SKM-1 treated with dmso at 0.1 percent for 144 hours (cell line): ENCODE measurements at regions not wholly inside any gene's neighbourhood (a gene's known extent, or its start where the extent isn't known, plus 50 kb on each side); places are given as distances from the start of the nearest gene placed in this dataset.
"Not testable (repeated sequence)": the region's sequence is repeated elsewhere in the genome, so short reads cannot be mapped to it uniquely, and the experiment has no call there.

ENCODE experiments used
- DNase-seq: peaks from one replicate; lab custom pipeline; 2025; ENCODE audit not compliant: unreplicated experiment; lab: John Stamatoyannopoulos, UW

DNA sequence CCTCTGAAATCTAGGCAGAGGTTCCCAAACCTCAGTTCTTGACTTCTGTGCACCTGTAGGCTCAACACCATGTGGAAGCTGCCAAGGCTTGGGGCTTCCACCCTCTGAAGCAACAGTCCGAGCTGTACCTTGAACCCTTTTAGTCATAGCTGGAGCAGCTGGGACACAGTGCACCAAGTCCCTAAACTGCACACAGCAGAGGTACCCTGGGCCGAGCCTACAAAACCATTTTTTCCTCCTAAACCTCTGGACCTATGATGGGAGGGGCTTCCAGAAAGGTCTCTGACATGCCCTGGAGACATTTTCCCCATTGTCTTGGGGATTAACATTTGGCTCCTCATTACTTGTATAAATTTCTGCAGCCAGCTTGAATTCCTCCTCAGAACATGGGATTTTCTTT, 168.8 kb downstream of the TLE3 start:
- DNase-seq, result not testable (repeated sequence)

DNA sequence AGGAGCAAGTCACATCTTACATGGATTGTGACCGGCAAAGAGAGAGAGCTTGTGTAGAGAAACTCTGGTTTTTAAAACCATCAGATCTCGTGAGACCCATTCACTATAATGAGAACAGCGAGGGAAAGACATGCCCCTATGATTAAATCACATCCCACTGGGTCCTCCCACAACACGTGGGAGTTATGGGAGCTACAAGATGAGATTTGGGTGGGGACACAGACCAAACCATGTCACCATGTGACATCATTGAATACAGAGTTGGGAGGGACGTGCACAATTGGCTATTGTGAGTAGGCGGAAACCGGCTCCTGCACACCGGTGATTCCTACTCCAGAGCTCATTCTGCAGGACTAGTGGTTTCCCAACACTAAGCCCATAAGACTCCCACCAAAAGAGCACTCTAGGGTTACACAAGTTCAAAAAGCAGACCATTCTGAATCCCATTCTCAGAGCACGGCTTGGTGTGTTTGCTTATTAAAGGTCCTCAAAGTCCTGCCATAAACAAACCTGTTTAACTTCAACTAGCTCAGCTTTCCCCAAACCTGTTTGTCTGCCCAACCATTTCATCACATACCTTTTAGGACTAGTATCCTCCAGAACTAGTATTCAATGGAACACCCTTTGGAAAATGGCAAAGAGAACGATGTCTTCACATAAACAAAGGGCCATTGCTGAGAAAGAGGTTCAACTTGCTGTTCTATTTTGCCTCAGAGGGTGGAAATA, 167.6 kb downstream of the TLE3 start:
- DNase-seq, result no peak

DNA sequence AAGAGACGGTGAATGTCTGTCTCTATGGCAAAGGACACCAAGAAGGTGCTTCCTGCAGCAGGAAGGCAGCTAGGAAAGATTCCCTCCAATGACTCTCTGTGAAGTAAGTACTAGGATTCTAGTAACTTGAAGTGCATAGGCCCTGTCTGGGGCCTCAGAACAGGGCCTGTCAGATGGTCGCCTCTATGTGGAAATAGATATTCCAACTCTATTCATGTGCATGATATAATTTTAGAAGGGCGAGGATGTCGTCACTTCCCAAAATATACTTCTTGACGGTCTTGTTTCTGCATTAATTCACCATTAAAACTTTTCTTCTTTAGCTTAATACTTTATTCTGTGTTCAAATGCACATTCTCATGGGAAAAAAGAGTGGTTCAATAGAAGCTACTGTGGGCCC, 167.0 kb downstream of the TLE3 start:
- no peak for DNase-seq

DNA sequence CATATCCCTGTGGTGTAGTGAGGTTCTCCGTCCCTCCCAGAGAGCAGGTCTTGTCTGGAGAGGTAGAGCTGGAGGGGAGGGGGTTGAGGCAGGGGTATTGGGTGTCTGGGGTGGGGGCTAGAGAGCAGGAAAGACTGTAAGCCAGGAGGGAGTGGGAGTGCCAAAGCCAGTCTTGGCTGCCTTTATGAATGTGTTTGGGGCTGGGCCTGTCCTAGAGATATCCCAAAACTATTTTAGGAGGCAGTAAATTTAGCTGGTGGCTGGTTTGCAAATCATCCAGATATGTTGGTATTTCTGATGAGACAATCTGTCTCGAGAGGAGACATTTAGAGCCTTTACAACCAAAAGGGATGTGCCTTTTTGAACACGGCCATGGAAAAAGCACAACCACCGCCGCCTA, 166.6 kb downstream of the TLE3 start:
- DNase-seq, result no peak

DNA sequence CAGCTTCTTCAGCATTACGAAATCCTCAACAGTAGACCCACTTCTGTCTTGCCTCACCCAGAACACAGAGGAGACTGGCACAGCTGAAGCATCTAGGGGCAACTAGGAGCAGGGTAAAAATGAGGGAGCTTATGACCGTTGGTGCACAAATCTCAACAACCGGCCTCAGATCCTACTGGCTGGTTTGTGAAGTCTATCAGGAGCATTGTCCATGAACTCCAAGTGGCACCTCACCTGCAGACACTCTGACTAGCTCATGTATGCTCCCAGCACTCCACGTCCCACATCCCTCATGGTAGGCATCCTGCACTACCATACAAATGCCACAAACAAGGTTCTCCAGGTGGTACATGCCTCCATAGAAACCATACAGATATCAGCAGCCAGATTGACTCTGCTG, 163.1 kb downstream of the TLE3 start:
- no peak for DNase-seq

DNA sequence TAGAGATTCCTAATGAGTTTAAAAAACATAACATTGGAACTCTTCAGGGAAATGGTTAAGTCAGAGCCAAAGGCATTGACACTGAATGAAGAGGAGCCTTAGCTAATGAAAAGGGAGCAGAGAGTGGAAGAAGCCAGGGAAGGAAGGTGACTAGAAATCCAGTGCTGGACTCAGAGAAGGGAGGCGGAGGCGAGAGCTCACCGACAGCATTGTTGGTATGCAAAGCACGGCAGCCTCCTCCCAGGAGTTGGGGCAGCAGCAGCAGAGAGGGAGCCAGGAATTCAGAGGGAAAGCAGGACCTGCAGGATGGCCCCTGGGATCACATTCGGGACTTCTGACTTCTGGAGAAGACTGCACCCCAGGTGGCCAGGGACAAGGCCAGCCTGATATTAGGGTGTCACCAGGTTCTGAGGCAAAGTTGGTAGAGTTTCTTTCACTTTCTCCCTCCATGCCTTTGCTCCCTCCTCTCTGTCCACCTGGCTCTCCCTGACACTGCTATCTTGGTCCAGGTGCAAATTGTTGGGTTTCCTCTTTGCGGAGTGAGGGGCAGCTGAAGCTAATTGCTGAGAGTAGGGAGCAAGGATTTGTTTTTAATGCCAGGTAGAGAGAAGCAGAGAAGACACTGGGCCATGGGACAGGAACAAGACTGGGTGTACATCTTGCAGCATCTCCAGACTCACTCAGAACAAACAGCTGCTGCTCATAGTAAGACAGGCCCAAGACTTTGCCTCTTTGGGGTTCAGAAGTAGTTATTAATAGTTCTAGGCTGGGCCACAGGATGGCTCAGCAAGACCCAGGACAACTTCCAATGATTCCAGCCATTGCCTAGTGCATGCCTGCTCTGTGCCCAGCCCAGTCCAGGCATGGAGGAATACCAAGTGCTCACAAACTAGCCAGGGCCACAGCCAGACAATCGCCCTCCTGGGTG, 157.9 kb downstream of the TLE3 start:
- no peak for DNase-seq

DNA sequence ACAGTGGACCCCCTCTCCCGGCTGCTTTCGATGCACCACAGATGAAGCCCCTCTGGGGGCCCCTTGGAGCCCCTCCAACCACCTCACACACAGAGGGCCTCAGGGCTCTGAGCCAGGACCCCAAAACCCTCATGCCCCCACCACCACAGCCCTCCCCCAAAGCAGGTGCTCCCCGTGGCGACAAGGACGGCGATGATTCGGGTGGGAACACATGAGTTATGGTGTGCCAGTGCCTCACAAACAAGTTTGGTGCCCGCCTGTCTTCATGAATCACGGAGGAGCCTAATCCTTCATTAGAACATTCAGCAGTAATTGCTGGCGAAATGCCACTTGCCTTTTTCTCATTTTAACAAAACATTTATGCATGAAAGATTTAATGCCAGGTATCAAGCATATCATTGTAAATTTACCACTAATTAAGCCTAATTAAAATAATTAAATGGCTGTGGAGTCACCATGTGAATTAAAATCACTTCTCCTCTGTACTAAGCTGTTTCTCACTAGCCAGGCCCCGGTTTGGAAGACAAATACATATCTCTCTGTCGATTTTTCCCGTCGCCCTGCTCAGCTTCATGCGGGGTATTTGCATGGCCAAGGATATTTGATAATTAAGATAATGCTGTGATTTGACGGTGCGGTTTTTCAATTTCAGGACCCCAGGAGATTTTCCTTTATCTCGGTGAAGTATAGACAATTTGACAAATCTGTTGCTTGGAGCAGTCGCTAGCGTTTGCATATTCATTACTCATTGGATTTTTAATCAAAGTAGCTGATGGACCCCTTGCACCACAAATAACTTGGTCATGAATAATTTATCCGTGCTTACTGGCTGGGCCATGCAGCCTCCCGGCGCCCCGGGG, 157.0 kb downstream of the TLE3 start:
- DNase-seq, result no peak

DNA sequence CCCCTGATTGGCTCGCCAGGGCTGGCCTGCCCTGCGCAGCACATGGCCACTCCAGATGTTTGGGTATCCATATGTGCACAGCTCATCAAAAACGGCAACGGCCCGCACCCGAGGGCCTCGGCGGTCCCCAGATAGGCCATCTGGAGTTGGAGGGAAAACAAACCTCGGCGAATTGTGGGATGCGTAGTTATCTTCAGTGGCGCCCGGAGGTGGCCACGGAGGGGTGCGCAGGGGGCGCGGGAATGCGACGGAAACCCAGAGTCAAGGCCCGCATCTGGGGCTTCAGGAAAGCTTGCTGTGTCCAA, 156.5 kb downstream of the TLE3 start:
- no peak for DNase-seq

DNA sequence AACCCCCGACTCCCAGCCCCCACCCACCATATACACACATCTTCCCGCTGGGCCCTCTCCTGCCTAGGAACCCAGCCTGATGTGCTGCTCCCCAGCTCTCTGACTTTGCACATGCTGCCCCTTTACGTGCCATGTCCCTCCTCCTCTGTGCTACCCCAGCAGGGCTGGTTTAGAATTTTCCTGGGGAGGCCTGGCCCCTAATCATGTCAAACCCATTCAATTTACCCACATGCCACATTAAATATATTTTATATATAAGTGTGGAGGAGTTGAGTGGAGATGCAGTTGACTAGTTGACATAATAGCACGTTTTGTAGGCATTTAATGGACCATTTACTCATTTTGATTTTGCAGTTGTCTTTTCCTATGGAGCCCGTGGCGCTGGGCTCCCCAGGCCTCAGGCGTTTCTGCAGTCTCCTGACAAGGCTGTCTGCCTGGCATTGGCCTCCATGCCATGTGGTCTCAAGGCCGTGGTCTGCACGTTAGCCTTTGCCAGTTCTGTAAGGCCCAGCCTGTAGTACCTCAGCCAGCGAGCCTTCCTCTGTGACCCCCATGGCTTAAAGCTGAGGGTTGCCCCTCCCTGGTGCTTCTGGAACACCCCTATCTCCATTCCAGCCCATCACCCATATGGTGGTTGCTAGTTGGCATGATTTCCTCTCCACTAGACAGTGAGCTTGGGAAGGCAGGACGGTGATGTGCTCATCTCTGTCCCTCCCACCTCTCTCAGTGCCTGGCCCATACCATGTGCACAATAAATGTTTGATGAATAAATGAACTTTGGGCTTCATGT, 155.8 kb downstream of the TLE3 start:
- DNase-seq, result no peak

DNA sequence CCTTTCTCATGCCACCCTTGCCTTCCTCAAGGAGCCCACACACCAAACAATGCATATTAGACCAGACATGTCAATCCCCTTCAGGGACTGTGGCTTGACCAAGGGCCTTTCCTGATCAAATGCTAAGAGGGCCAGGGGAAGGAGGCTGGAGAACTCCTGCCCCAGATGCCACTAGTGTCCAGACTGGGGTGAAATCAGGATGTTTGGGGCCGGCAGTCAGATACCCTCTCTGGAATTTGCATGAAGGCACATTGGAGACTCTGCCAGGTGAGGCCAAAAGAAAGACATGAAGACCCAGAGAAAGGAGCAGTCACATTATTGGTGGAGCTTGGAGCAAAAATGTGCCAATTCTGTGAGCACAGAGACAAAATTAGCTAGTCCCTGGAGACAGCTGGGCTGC, 154.1 kb downstream of the TLE3 start:
- no peak for DNase-seq

DNA sequence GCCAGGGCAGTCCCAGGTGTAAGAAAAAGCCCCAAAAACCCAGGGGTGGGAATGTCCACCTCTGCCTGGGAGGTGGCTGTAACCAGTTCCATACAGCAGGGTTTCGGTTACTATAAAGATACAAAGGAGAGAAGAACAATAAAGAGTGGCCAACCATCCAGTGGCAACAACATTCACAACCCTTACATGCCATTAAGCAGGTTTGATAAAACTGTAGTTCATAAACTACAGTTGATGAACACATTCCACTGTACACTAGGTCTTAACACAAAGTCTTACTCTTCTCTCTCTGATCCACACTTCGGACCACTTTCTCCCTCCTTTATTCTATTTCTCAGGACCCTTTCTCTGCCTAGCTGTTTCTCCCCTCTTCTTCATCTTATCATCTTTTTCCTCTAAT, 152.0 kb downstream of the TLE3 start:
- DNase-seq, result no peak

DNA sequence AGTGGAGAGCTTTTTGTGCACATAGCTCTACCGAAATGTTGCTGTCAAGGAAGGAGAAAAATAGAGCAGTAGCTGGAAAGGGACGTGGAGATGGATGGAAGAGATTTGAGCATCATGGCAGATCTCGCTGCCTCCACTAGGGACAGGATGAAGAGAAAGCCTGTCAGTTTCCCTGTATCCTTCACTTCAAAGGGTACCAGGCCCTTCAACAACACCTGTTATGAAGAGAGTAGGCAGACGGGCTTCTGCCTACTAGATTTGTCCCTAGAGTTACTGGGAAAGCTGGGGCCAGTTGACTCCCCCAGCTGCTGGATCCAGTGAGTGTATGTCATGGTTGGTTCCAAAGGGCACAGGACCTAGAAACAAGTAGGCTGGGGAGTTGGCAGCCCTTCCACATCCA, 150.8 kb downstream of the TLE3 start:
- DNase-seq, result no peak

DNA sequence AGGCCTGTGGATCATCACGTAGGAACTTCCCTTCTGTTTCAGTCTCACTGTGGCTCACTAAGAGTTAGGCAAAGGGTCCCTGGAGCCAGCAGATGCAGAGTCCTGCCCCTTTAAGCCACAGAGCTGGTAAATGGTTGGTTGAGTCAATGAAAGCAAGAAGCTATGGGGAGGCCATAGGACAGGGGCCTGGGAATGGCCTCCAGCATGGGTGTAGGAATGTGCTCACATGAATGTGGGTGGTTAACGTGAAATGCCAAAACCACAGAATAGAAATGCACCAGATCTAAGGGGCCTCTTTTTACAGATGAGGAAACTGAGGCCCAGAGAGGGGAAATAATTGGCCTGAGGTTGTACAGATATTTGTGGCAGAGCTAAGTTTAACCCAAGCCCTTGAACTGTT, 150.3 kb downstream of the TLE3 start:
- no peak for DNase-seq

DNA sequence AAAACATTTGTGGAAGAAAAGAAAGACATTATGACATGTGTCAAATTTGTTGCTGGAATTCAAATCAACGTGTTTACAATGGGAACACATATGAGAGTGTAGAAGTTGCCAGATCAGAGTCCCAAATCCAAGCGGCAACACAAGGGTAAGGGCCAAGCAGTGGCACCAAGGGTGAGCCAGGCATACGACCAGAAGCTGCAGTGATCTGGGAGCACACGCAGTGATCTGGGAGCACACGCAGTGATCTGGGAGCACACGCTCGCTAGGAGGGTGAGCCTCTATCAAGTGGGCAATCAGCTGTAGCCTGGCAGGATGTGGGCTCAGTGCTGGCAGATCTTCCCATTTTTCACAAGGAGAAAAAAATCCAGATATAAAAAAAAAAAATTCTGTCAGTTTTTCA, 148.2 kb downstream of the TLE3 start:
- no peak for DNase-seq

DNA sequence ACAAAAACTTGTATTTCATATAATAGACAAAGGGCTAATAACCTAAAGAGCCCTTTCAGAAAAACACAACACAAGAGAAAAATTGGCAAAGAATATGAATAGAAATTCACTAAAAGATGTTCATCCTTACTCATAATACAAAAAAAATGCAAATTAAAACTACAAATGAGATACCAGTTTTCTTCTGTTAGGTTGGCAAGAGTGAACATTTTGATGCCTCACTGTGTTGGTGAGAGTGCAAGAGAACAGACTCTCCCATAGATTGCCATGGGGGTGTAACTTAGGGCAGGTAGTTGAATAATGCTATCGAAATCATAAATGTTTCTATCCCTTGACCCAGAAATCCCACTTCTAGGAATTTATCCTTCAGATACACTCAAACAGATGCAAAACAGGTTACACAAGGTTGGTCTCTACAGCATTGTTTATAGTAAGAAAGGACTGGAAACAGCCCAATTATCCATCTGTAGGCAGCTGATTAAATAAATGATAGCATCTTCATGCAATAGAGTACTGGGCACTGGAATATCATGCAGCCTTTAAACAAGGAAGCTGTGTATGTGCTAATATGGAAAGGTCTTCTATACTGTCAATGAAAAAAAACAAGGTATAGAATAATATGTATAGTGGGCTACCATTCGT, 146.3 kb downstream of the TLE3 start:
- DNase-seq, result no peak

DNA sequence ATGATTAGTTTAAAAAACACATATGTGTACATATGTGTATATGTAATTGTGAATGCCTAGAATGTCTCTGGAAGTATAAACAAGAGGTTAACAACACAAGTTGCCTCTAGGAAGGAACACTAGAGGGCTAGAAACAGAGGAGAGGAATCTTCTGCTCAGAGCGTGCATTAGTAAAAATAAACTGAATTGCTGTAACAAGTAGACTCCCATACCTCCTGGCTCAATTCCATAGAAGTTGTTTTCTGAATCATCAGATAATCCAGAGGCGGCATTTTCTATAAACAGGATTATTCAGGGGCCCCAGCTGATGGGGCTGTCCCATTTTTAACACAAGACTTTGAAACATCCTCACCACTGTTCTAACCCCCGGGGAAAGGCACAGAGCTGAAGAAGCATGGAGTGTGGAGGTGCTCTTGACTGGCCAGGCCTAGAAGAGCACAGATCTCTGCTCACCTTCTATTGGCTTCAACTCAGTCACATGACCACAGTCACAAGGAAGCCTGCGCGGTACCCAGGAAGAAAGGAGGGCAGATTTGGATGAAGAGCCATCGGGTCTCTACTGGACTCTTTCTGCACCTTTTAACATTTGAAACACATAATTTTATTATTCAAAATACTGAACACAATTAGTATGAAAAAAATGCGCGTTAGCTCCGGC, 145.7 kb downstream of the TLE3 start:
- DNase-seq, result no peak

DNA sequence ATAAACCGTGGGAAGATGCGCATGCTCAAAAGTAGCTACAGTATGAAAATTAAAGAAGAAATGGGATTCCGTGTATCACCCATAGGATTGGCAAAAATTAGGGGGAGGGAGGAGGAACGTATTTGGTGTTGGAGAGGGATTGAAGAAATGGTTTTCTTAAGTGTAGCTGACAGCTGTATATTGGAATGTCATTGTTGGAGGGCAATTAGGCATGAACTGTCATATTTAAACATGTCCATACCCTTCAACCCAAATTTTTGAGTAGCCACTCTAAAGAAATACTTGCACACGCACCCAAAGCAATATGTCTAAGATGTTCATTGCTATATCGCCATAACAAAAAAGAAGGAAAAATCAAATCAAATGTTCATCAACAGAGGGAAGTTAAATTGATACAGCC, 144.7 kb downstream of the TLE3 start:
- no peak for DNase-seq

DNA sequence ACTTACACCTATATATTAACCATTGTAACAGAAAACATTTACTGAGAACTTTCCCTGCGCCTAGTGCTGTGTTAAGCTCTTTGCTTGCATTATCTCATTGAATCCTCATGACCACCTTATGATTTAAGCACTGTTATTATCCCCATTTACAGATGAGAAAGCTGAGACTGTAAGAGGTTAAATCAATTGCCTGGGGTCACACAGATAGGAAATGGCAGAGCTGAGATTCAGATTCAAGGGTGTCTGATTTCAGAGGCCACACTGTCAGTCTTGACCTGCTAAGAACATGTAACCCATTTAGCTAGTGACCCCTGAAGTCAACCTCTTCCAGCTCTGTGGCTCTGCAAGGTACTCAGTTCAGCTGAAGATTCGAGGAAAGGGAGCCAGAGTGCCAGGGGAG, 143.9 kb downstream of the TLE3 start:
- DNase-seq, result no peak

DNA sequence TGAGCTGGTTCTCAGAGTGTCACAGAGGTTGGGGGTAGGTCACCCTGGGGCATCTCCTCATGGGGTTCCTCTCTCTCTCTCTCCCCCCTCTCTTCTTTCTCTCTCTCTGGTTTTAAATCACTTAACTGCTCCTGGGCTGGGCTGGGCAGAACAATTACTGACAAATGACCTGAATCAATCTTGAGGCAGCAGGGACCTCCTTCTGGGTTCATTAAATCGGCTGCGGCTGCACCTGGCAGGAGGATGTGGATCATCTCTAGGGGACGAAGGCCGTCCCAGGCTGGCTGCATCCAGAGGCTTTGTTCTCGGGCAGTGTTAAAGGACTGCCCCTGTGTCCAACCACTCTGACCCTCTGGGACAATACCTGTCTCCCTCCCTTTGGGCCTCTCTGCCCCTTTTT, 143.1 kb downstream of the TLE3 start:
- DNase-seq, result no peak
